IMR-90 (cell line): ENCODE measurements at regions not wholly inside any gene's neighbourhood (a gene's known extent, or its start where the extent isn't known, plus 50 kb on each side); places are given as distances from the start of the nearest gene placed in this dataset.

Experiments used
- ATAC-seq: fragments of 200-7000 bp; cut with Tn5 transposase; 2 replicates; pipeline ENCODE4 v1.9.1; 2020; ENCODE audit warnings: low read depth, mild to moderate bottlenecking, moderate library complexity
- BruUV-seq: library from RNA; stranded (reverse); fragments of 400-500 nt; replicated peaks from 2 replicates; lab custom pipeline; 2021; lab: Mats Ljungman, UMichigan
- CTCF ChIA-PET: fragments of 300-600 bp; formaldehyde crosslinking; extraction: SDS; loops from one replicate; lab custom pipeline; 2021; ENCODE audit warnings: antibody characterized with exemption; lab: Yijun Ruan, JAX
- POLR2A ChIA-PET: fragments of 300-600 bp; sonication (Branson Sonifier 250); formaldehyde crosslinking; loops from one replicate; lab custom pipeline; 2022; ENCODE audit warnings: antibody characterized with exemption; ENCODE audit not compliant: unreplicated experiment; lab: Charles Lee
- DNase-seq: peaks from one replicate; pipeline ENCODE4 v3.0.0; 2013
- H2AFZ ChIP-seq: replicated peaks from 2 replicates; pipeline ENCODE3; 2013; ENCODE audit warnings: low read length, mild to moderate bottlenecking; ENCODE audit not compliant: poor library complexity
- H2AK5ac ChIP-seq: 2 replicates; pipeline ENCODE4 v1.6.1; 2013; ENCODE audit warnings: low read depth, low read length, inconsistent platforms
- H2AK9ac ChIP-seq: replicated peaks from 2 replicates; pipeline ENCODE3; 2013; ENCODE audit warnings: mild to moderate bottlenecking, low read depth, low read length, moderate library complexity; ENCODE audit not compliant: poor library complexity
- H2BK120ac ChIP-seq: 2 replicates; pipeline ENCODE4 v1.6.1; 2013; ENCODE audit warnings: low read depth, low read length, inconsistent platforms
- H2BK15ac ChIP-seq: 3 replicates; pipeline ENCODE4 v1.6.1; 2013; ENCODE audit warnings: low read depth, low read length, inconsistent platforms
- H2BK20ac ChIP-seq: 2 replicates; pipeline ENCODE4 v1.6.1; 2013; ENCODE audit warnings: low read depth, mild to moderate bottlenecking, inconsistent platforms, low read length, moderate library complexity
- H2BK5ac ChIP-seq: 2 replicates; pipeline ENCODE4 v1.6.1; 2013; ENCODE audit warnings: mild to moderate bottlenecking, low read depth, low read length, inconsistent platforms; ENCODE audit not compliant: poor library complexity, severe bottlenecking
- H3K14ac ChIP-seq: replicated peaks from 2 replicates; pipeline ENCODE4 v1.6.1; 2013; ENCODE audit warnings: low read depth, low read length, inconsistent platforms
- H3K18ac ChIP-seq: 2 replicates; pipeline ENCODE4 v1.6.1; 2013; ENCODE audit warnings: low read depth, low read length, control low read depth
- H3K23ac ChIP-seq: 2 replicates; pipeline ENCODE4 v1.6.1; 2013; ENCODE audit warnings: low read depth, low read length, inconsistent platforms
- H3K27ac ChIP-seq: 2 replicates; pipeline ENCODE4 v1.5.1; 2013; ENCODE audit warnings: mild to moderate bottlenecking, control low read depth, low read length; ENCODE audit not compliant: insufficient read depth
- H3K27me3 ChIP-seq: 2 replicates; pipeline ENCODE4 v1.6.1; 2013; ENCODE audit warnings: low read length; ENCODE audit not compliant: control insufficient read depth, insufficient read depth
- H3K36me3 ChIP-seq: 2 replicates; pipeline ENCODE4 v1.6.1; 2013; ENCODE audit warnings: low read length, mixed read lengths; ENCODE audit not compliant: control insufficient read depth, insufficient read depth
- H3K4ac ChIP-seq: 2 replicates; pipeline ENCODE4 v1.6.1; 2013; ENCODE audit warnings: low read depth, low read length, inconsistent platforms
- H3K4me1 ChIP-seq: 2 replicates; pipeline ENCODE4 v1.6.1; 2013; ENCODE audit warnings: low read length, mixed read lengths; ENCODE audit not compliant: control insufficient read depth, insufficient read depth
- H3K4me2 ChIP-seq: 2 replicates; pipeline ENCODE4 v1.6.1; 2013; ENCODE audit warnings: low read depth, mild to moderate bottlenecking, control low read depth, low read length, moderate library complexity
- H3K4me3 ChIP-seq: 2 replicates; pipeline ENCODE4 v1.5.1; 2013; ENCODE audit warnings: low read depth, mild to moderate bottlenecking, control low read depth, low read length, moderate library complexity; ENCODE audit not compliant: insufficient read depth
- H3K56ac ChIP-seq: 2 replicates; pipeline ENCODE4 v1.6.1; 2013; ENCODE audit warnings: low read length, inconsistent platforms; ENCODE audit not compliant: insufficient read depth; ENCODE audit errors: extremely low read depth
- H3K79me1 ChIP-seq, 2 experiments: 2 replicates each; pipeline ENCODE4 v1.6.1; 2013; ENCODE audit warnings: low read length in 2 of 2, inconsistent platforms in 1 of 2, low read depth in 1 of 2
- H3K9ac ChIP-seq: 2 replicates; pipeline ENCODE4 v1.6.1; 2013; ENCODE audit warnings: low read depth, low read length, control low read depth
- H3K9me1 ChIP-seq: 2 replicates; pipeline ENCODE4 v1.6.1; 2013; ENCODE audit warnings: low read length, inconsistent platforms; ENCODE audit not compliant: insufficient read depth
- H3K9me3 ChIP-seq: 2 replicates; pipeline ENCODE4 v1.6.1; 2013; ENCODE audit warnings: low read length; ENCODE audit not compliant: control insufficient read depth, insufficient read depth
- H4K20me1 ChIP-seq: 2 replicates; pipeline ENCODE4 v1.6.1; 2013; ENCODE audit warnings: low read length, inconsistent platforms; ENCODE audit not compliant: insufficient read depth
- H4K5ac ChIP-seq: 2 replicates; pipeline ENCODE4 v1.6.1; 2013; ENCODE audit warnings: mild to moderate bottlenecking, low read depth, low read length, control low read depth
- H4K8ac ChIP-seq, 2 experiments: 2 replicates each; pipeline ENCODE4 v1.6.1; 2013; ENCODE audit warnings: low read depth in 2 of 2, low read length in 2 of 2, control low read depth in 1 of 2, inconsistent platforms in 1 of 2
- H4K91ac ChIP-seq: 2 replicates; pipeline ENCODE4 v1.6.1; 2013; ENCODE audit warnings: low read depth, low read length, inconsistent platforms; ENCODE audit not compliant: insufficient read depth
- BHLHE40 ChIP-seq: fragments of 150-350 bp; IDR thresholded peaks from 2 replicates; pipeline ENCODE4 v1.6.1; 2016; ENCODE audit warnings: mild to moderate bottlenecking, low read depth, low read length
- CEBPB ChIP-seq: IDR thresholded peaks from 2 replicates; pipeline ENCODE4 v1.6.1; 2012; ENCODE audit warnings: low read depth, low read length, improper control_type of control experiment
- CHD1 ChIP-seq: IDR thresholded peaks from 2 replicates; pipeline ENCODE4 v1.6.1; 2012; ENCODE audit warnings: low read depth, low read length, improper control_type of control experiment
- CTCF ChIP-seq: conservative IDR thresholded peaks from 2 replicates; pipeline ENCODE4 v1.5.1; 2012; ENCODE audit warnings: mild to moderate bottlenecking, low read depth, low read length, improper control_type of control experiment
- FOS ChIP-seq: fragments of 150-350 bp; IDR thresholded peaks from 2 replicates; pipeline ENCODE4 v1.6.1; 2016; ENCODE audit warnings: low read depth, low read length
- MAFK ChIP-seq: IDR thresholded peaks from 2 replicates; pipeline ENCODE4 v1.6.1; 2012; ENCODE audit warnings: low read depth, low read length, improper control_type of control experiment
- MAZ ChIP-seq: IDR thresholded peaks from 2 replicates; pipeline ENCODE4 v1.6.1; 2012; ENCODE audit warnings: low read depth, mild to moderate bottlenecking, low read length, improper control_type of control experiment, moderate library complexity, borderline replicate concordance
- MXI1 ChIP-seq: IDR thresholded peaks from 2 replicates; pipeline ENCODE4 v1.6.1; 2012; ENCODE audit warnings: low read depth, mild to moderate bottlenecking, low read length, moderate library complexity, borderline replicate concordance
- NFE2L2 ChIP-seq: fragments of 150-350 bp; IDR thresholded peaks from 2 replicates; pipeline ENCODE4 v1.6.1; 2016; ENCODE audit warnings: low read depth, mild to moderate bottlenecking, low read length
- POLR2A ChIP-seq: IDR thresholded peaks from 2 replicates; pipeline ENCODE4 v1.6.1; 2012; ENCODE audit warnings: mild to moderate bottlenecking, low read depth, low read length
- RAD21 ChIP-seq: IDR thresholded peaks from 2 replicates; pipeline ENCODE4 v1.6.1; 2012; ENCODE audit warnings: low read length, improper control_type of control experiment
- RCOR1 ChIP-seq: IDR thresholded peaks from 2 replicates; pipeline ENCODE4 v1.6.1; 2012; ENCODE audit warnings: mild to moderate bottlenecking, low read length, improper control_type of control experiment; ENCODE audit not compliant: insufficient replicate concordance
- RFX5 ChIP-seq: IDR thresholded peaks from 2 replicates; pipeline ENCODE4 v1.8.0; 2012; ENCODE audit warnings: low read depth, mild to moderate bottlenecking, low read length, moderate library complexity
- SMC3 ChIP-seq: fragments of 150-350 bp; IDR thresholded peaks from 2 replicates; pipeline ENCODE4 v1.6.1; 2016; ENCODE audit warnings: low read depth, mild to moderate bottlenecking, antibody characterized with exemption, low read length, moderate library complexity
- USF2 ChIP-seq: fragments of 150-350 bp; IDR thresholded peaks from 2 replicates; pipeline ENCODE4 v1.6.1; 2017; ENCODE audit warnings: mild to moderate bottlenecking, antibody characterized with exemption, low read length, low read depth
- WGBS, 2 experiments: methylation state at CpG; one replicate each; pipeline versions ENCODE4 v1.1.5 to v1.1.7; 2013; ENCODE audit warnings: missing lambda C conversion rate in 2 of 2; ENCODE audit not compliant: insufficient read length in 1 of 2; ENCODE audit errors: extremely low coverage in 2 of 2; 5-methylcytosine and 5-hydroxymethylcytosine counted together
- dilution Hi-C: fragments of 300-500 bp; cut with HindIII; formaldehyde crosslinking; loops from one replicate; pipeline ENCODE4 v1.14.3; 2018; ENCODE audit warnings: low sequenced_read_pairs; ENCODE audit not compliant: unreplicated experiment
- in situ Hi-C: fragments of 300-500 bp; cut with MboI; formaldehyde crosslinking; loops from 3 replicates; pipeline ENCODE4 v1.14.3; 2019; ENCODE audit warnings: low sequenced_read_pairs, inconsistent platforms, mixed read lengths
- intact Hi-C: fragments of 100-400 bp; cut with micrococcal nuclease; formaldehyde crosslinking; loops from 2 replicates; pipeline ENCODE4 v1.10.0; 2022
- TF ChIP-seq, protein P1 (sequence below): fragments of 150-350 bp; IDR thresholded peaks from 2 replicates; pipeline ENCODE4 v1.6.1; 2016; ENCODE audit warnings: low read depth, mild to moderate bottlenecking, low read length, moderate library complexity, borderline replicate concordance

DNA sequence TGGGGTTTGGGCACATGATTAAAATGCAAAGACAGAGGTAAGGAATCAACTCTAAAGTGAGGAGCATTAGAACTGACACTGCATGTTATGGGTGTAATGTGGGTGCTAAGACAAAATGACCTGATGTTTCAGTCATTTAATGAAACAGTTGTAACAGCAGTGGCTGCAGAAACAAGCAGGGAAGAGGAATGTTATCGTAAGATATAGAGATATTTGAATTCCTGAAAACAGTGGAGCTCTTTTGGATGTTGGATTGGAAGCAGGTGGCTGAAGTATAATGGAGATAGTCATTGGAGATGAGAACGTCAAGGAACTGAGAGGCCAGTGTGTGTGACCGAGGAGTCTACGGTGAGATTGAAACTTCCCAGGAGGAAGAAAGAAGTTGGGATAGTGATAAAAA lies 1065.2 kb downstream of the ZPLD1 start:
- H3K9ac ChIP-seq, result no peak overlapping the region
- 86% methylated on average over 1 of the region's 4 CpGs; no CpG with 5 or more reads in 1 of the 2 experiments for WGBS, 2 experiments
- TF ChIP-seq POLR2A (no peak), RCOR1 (no peak), BHLHE40 (no peak), CEBPB (no peak), RFX5 (no peak), SMC3 (no peak), CHD1 (no peak), USF2 (no peak), RAD21 (no peak), CTCF (no peak), MAFK (no peak), FOS (no peak), MXI1 (no peak), MAZ (no peak), NFE2L2 (no peak)
- TF ChIP-seq, protein P1, sequence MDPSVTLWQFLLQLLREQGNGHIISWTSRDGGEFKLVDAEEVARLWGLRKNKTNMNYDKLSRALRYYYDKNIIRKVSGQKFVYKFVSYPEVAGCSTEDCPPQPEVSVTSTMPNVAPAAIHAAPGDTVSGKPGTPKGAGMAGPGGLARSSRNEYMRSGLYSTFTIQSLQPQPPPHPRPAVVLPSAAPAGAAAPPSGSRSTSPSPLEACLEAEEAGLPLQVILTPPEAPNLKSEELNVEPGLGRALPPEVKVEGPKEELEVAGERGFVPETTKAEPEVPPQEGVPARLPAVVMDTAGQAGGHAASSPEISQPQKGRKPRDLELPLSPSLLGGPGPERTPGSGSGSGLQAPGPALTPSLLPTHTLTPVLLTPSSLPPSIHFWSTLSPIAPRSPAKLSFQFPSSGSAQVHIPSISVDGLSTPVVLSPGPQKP, result no peak

More for the DNA sequence above, 1065.2 kb downstream of the ZPLD1 start:
- no peak overlapping the region for H4K5ac ChIP-seq
- ChIA-PET POLR2A (no interaction called here), CTCF (no interaction called here)
- no peak overlapping the region for H3K27ac ChIP-seq
- H3K56ac ChIP-seq, result no peak overlapping the region
- no peak overlapping the region for H2BK5ac ChIP-seq
- no peaks in the 10 kb centered on the region for H3K79me1 ChIP-seq
- peak overlapping the region; percentile 56; the same call in 1 of the 2 replicates for H2BK20ac ChIP-seq
- dilution Hi-C loops (no loop called here), intact Hi-C loops (no loop called here), in situ Hi-C loops (no loop called here)
- H3K36me3 ChIP-seq, result no peaks in the 10 kb centered on the region
- H3K27me3 ChIP-seq, result no peaks in the 10 kb centered on the region
- no peak overlapping the region for H2AK9ac ChIP-seq
- no peak overlapping the region for H3K14ac ChIP-seq
- H2BK120ac ChIP-seq, result no peak overlapping the region; the same call in 1 of the 2 replicates
- H2AFZ ChIP-seq, result no peak overlapping the region
- H3K18ac ChIP-seq, result peak overlapping the region; percentile 70; the same call in 1 of the 2 replicates
- no peaks in the 10 kb centered on the region for H3K9me3 ChIP-seq
- H3K4me1 ChIP-seq, result no peaks in the 10 kb centered on the region
- H4K91ac ChIP-seq, result no peak overlapping the region
- H3K23ac ChIP-seq, result no peak overlapping the region
- no peak for ATAC-seq
- H4K20me1 ChIP-seq, result no peaks in the 10 kb centered on the region
- no peak overlapping the region for H3K4me3 ChIP-seq
- BruUV-seq, result no TSS peak
- no peaks in the 10 kb centered on the region for H3K9me1 ChIP-seq
- peak overlapping the region; percentile 32; the same call in 1 of the 2 replicates for H3K4ac ChIP-seq
- no peak overlapping the region for H4K8ac ChIP-seq
- H2BK15ac ChIP-seq, result no peak overlapping the region
- H2AK5ac ChIP-seq, result no peak overlapping the region
- H3K4me2 ChIP-seq, result no peak overlapping the region
- no peak for DNase-seq
